Left forelimb (tissue), 1 donor: ENCODE measurements at regions not wholly inside any gene's neighbourhood (a gene's known extent, or its start where the extent isn't known, plus 50 kb on each side); places are given as distances from the start of the nearest gene placed in this dataset.
"Not testable (repeated sequence)": the region's sequence is repeated elsewhere in the genome, so short reads cannot be mapped to it uniquely, and the experiment has no call there.

Experiments
- DNase-seq: peaks from one replicate; pipeline ENCODE4 v3.0.0-alpha.2; 2018; ENCODE audit warnings: low spot score

GRCh38 chr1:73218995-73219546 lies 936.7 kb upstream of the NEGR1 start:
- DNase-seq, result no peak

GRCh38 chr1:73205294-73205973 lies 923.1 kb upstream of the NEGR1 start:
- no peak for DNase-seq

GRCh38 chr1:73197972-73198371 lies 915.6 kb upstream of the NEGR1 start:
- DNase-seq, result no peak

GRCh38 chr1:73194965-73195364 lies 912.6 kb upstream of the NEGR1 start:
- no peak for DNase-seq

GRCh38 chr1:73183581-73183980 lies 901.2 kb upstream of the NEGR1 start:
- DNase-seq, result not testable (repeated sequence)

GRCh38 chr1:73181190-73181540 lies 898.8 kb upstream of the NEGR1 start:
- DNase-seq, result no peak

- DNase-seq, result no peak
Observed at GRCh38 chr1:73180397-73181189, 898.3 kb upstream of the NEGR1 start.

GRCh38 chr1:73176902-73177301 lies 894.6 kb upstream of the NEGR1 start:
- no peak for DNase-seq

GRCh38 chr1:73167009-73167657 lies 884.8 kb upstream of the NEGR1 start:
- no peak for DNase-seq

- no peak for DNase-seq
Observed at GRCh38 chr1:73162564-73162963, 880.2 kb upstream of the NEGR1 start.

GRCh38 chr1:73161418-73161817 lies 879.1 kb upstream of the NEGR1 start:
- DNase-seq, result no peak

- DNase-seq, result no peak
Observed at GRCh38 chr1:73160759-73161158, 878.4 kb upstream of the NEGR1 start.

- no peak for DNase-seq
Observed at GRCh38 chr1:73144311-73144710, 862.0 kb upstream of the NEGR1 start.

GRCh38 chr1:73136975-73137374 lies 854.6 kb upstream of the NEGR1 start:
- no peak for DNase-seq

- no peak for DNase-seq
Observed at GRCh38 chr1:73106931-73107330, 824.6 kb upstream of the NEGR1 start.

GRCh38 chr1:73105755-73106154 lies 823.4 kb upstream of the NEGR1 start:
- no peak for DNase-seq

GRCh38 chr1:73104749-73105148 lies 822.4 kb upstream of the NEGR1 start:
- no peak for DNase-seq

GRCh38 chr1:73100216-73100615 lies 817.9 kb upstream of the NEGR1 start:
- no peak for DNase-seq

- no peak for DNase-seq
Observed at GRCh38 chr1:73097917-73098316, 815.6 kb upstream of the NEGR1 start.

GRCh38 chr1:73096841-73097240 lies 814.5 kb upstream of the NEGR1 start:
- no peak for DNase-seq

GRCh38 chr1:73092383-73092782 lies 810.0 kb upstream of the NEGR1 start:
- DNase-seq, result no peak

GRCh38 chr1:73066866-73067265 lies 784.5 kb upstream of the NEGR1 start:
- DNase-seq, result no peak
